GM12873 (cell line): ENCODE measurements at regions not wholly inside any gene's neighbourhood (a gene's known extent, or its start where the extent isn't known, plus 50 kb on each side); places are given as distances from the start of the nearest gene placed in this dataset.

ENCODE experiments used
- CTCF ChIP-seq: IDR thresholded peaks from 2 replicates; pipeline ENCODE4 v1.5.1; 2012; ENCODE audit warnings: low read depth, mild to moderate bottlenecking, moderate library complexity, low read length, control low read depth; ENCODE audit not compliant: insufficient read depth; ENCODE audit errors: missing control alignments

- TF ChIP-seq CTCF, result no peak
These were observed 50.5 kb upstream of the NT5C1B start for GRCh38 chr2:18639756-18640453.
